WI38 (cell line): ENCODE measurements at regions not wholly inside any gene's neighbourhood (a gene's known extent, or its start where the extent isn't known, plus 50 kb on each side); places are given as distances from the start of the nearest gene placed in this dataset.

ENCODE experiments used
- H3K4me3 ChIP-seq: 2 replicates; pipeline ENCODE4 v1.5.1; 2011; ENCODE audit warnings: low read depth, mild to moderate bottlenecking, control low read depth, low read length
- CTCF ChIP-seq: IDR thresholded peaks from 2 replicates; pipeline ENCODE4 v1.5.1; 2012; ENCODE audit warnings: low read depth, mild to moderate bottlenecking, control low read depth, low read length

- no peak for TF ChIP-seq CTCF
- no peak overlapping the region for H3K4me3 ChIP-seq
Observed at GRCh38 chr3:104887069-104887468, 479.6 kb upstream of the ALCAM start.

- no peak overlapping the region for H3K4me3 ChIP-seq
- TF ChIP-seq CTCF = no peak
Observed at GRCh38 chr3:104887619-104888018, 479.1 kb upstream of the ALCAM start.

- H3K4me3 ChIP-seq = no peak overlapping the region
- no peak for TF ChIP-seq CTCF
Observed at GRCh38 chr3:104892044-104892443, 474.7 kb upstream of the ALCAM start.

- no peak for TF ChIP-seq CTCF
- H3K4me3 ChIP-seq = no peak overlapping the region
Observed at GRCh38 chr3:104896624-104897023, 470.1 kb upstream of the ALCAM start.

GRCh38 chr3:104901396-104901795 is 465.3 kb upstream of the ALCAM start:
- no peak for TF ChIP-seq CTCF
- no peak overlapping the region for H3K4me3 ChIP-seq

GRCh38 chr3:104903064-104903463 is 463.6 kb upstream of the ALCAM start:
- no peak overlapping the region for H3K4me3 ChIP-seq
- TF ChIP-seq CTCF = no peak

- H3K4me3 ChIP-seq = no peak overlapping the region
- TF ChIP-seq CTCF = no peak
Observed at GRCh38 chr3:104906001-104906639, 460.6 kb upstream of the ALCAM start.
